Testis (tissue), 2 donors: ENCODE measurements at regions not wholly inside any gene's neighbourhood (a gene's known extent, or its start where the extent isn't known, plus 50 kb on each side); places are given as distances from the start of the nearest gene placed in this dataset.

Experiments
- CTCF ChIP-seq, 3 experiments: fragments of 450-650 bp in 2 of 3; fragments of 200-600 bp in 1 of 3; sonication (generic) in 1 of 3; IDR thresholded peaks; one replicate each; pipeline ENCODE4 v1.5.1; 2016 to 2019; ENCODE audit warnings: antibody characterized with exemption in 3 of 3, mild to moderate bottlenecking in 2 of 3, moderate library complexity in 1 of 3
- POLR2A ChIP-seq: fragments of 450-650 bp; IDR thresholded peaks from one replicate; pipeline ENCODE4 v1.6.1; 2017; ENCODE audit warnings: antibody characterized with exemption, mild to moderate bottlenecking, moderate library complexity

GRCh38 chr14:54300881-54301280 lies 95.9 kb upstream of the CDKN3 start:
- no peak for TF ChIP-seq CTCF (IDR thresholded peaks at IDR 0.05)
- TF ChIP-seq POLR2A, result no peak
